ENCODE measurements at regions not wholly inside any gene's neighbourhood (a gene's known extent, or its start where the extent isn't known, plus 50 kb on each side); places are given as distances from the start of the nearest gene placed in this dataset.

DNA sequence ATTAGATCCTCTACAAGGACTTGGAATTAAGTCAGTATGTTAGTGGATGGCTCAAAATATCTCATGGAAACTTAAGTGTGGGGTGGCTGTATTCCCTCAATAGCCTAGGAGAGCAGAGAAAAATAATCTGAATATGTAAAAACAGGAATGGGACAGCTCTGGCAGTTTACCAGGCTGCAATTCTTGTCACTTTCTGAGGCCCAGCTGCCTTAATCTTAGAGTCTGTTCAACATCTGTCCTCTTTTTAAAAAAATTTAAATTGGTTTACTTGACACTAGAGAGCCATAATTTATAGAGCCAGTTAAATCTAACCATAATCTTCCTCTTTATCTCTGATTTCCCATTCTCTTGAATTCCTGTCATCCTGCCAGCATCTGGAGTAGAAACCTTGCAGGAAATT, 109.2 kb upstream of the CXCL13 start:
- Mint-ChIP-seq H3K27me3 (ENCODE audit: low read depth) (no peaks in the 10 kb centered on the region), H3K27ac (ENCODE audit: unreplicated experiment) (no peak overlapping the region), H3K9me3 (peaks cover 13% of the 10 kb centered on the region), H3K36me3 (ENCODE audit: low read depth) (no peaks in the 10 kb centered on the region), H3K4me1 (no peaks in the 10 kb centered on the region), H3K4me3 (no peak overlapping the region)
- DNase-seq (ENCODE audit: low read depth, low spot score): no peak
- no peak for TF ChIP-seq CTCF (conservative IDR thresholded peaks at IDR 0.05)

DNA sequence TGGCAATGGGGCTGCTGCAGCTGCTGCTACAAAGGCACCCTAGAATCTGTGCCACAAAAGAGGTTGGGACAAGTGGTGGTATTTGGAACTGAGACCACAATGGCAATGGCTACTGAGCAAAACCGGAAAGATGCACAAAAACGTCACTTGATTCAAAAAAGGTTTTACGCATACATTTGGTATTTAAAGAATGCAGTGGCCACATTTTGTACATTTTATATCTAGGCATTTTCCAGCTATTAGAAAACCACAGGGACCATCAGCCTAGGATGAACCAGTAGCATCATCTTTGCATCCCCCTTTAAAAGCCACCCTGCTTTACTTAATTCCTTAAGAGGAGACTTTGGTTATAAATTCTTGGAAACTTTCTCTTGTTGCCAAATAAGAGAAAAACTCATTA, 104.8 kb upstream of the CXCL13 start:
- Mint-ChIP-seq H3K36me3 (ENCODE audit: low read depth) (no peaks in the 10 kb centered on the region), H3K9me3 (peaks cover 8% of the 10 kb centered on the region)
- no peak for TF ChIP-seq CTCF (conservative IDR thresholded peaks at IDR 0.05)

GRCh38 chr4:77501240-77501639, 104.4 kb upstream of the CXCL13 start:
- Mint-ChIP-seq H3K27me3 (ENCODE audit: low read depth) (no peaks in the 10 kb centered on the region), H3K4me1 (no peaks in the 10 kb centered on the region), H3K27ac (ENCODE audit: unreplicated experiment) (no peak overlapping the region), H3K9me3 (peaks cover 5% of the 10 kb centered on the region), H3K36me3 (ENCODE audit: low read depth) (no peaks in the 10 kb centered on the region), H3K4me3 (no peak overlapping the region)
- TF ChIP-seq CTCF (conservative IDR thresholded peaks at IDR 0.05): no peak
- DNase-seq (ENCODE audit: low read depth, low spot score): no peak

More for the DNA sequence above, 104.8 kb upstream of the CXCL13 start:
- no peaks in the 10 kb centered on the region for H3K4me1 Mint-ChIP-seq
- no peak overlapping the region for H3K4me3 Mint-ChIP-seq
- no peak for DNase-seq (ENCODE audit: low read depth, low spot score)
- no peak overlapping the region for H3K27ac Mint-ChIP-seq (ENCODE audit: unreplicated experiment)
- no peaks in the 10 kb centered on the region for H3K27me3 Mint-ChIP-seq (ENCODE audit: low read depth)

GRCh38 chr4:77501851-77502250, 103.8 kb upstream of the CXCL13 start:
- no peaks in the 10 kb centered on the region for H3K27me3 Mint-ChIP-seq (ENCODE audit: low read depth)

DNA sequence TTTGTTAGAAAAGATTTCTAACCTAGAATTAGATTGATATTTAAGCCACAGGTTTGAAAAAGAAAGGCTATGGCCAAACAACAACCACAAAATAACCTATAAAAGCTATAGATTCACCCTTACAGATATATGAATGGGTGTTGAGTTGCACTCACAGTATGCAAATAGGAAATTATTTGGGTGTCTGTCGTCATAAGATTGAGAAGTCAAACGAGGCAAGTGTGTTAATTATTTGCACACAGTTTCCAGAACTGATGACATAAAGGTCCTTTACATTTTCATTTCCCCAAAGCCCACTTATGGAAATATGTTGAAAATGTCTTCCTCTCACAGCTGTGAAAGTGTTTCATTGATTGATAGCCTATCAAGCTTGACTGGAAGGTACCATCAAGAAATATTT, 101.2 kb upstream of the CXCL13 start:
- Mint-ChIP-seq H3K27me3 (ENCODE audit: low read depth) (no peaks in the 10 kb centered on the region), H3K27ac (ENCODE audit: unreplicated experiment) (no peak overlapping the region), H3K4me1 (no peaks in the 10 kb centered on the region), H3K36me3 (ENCODE audit: low read depth) (no peaks in the 10 kb centered on the region), H3K4me3 (no peak overlapping the region), H3K9me3 (no peaks in the 10 kb centered on the region)
- no peak for DNase-seq (ENCODE audit: low read depth, low spot score)
- TF ChIP-seq CTCF (conservative IDR thresholded peaks at IDR 0.05): no peak

More at GRCh38 chr4:77501851-77502250, 103.8 kb upstream of the CXCL13 start:
- Mint-ChIP-seq H3K4me1 (no peaks in the 10 kb centered on the region), H3K9me3 (peaks cover 2% of the 10 kb centered on the region), H3K27ac (ENCODE audit: unreplicated experiment) (no peak overlapping the region), H3K36me3 (ENCODE audit: low read depth) (no peaks in the 10 kb centered on the region), H3K4me3 (no peak overlapping the region)
- DNase-seq (ENCODE audit: low read depth, low spot score): no peak
- TF ChIP-seq CTCF (conservative IDR thresholded peaks at IDR 0.05): no peak
